IMR-90 (cell line): ENCODE measurements at regions not wholly inside any gene's neighbourhood (a gene's known extent, or its start where the extent isn't known, plus 50 kb on each side); places are given as distances from the start of the nearest gene placed in this dataset.

Experiments
- ATAC-seq: fragments of 200-7000 bp; cut with Tn5 transposase; 2 replicates; pipeline ENCODE4 v1.9.1; 2020; ENCODE audit warnings: low read depth, mild to moderate bottlenecking, moderate library complexity
- BruUV-seq: library from RNA; stranded (reverse); fragments of 400-500 nt; replicated peaks from 2 replicates; lab custom pipeline; 2021; lab: Mats Ljungman, UMichigan
- CTCF ChIA-PET: fragments of 300-600 bp; formaldehyde crosslinking; extraction: SDS; loops from one replicate; lab custom pipeline; 2021; ENCODE audit warnings: antibody characterized with exemption; lab: Yijun Ruan, JAX
- POLR2A ChIA-PET: fragments of 300-600 bp; sonication (Branson Sonifier 250); formaldehyde crosslinking; loops from one replicate; lab custom pipeline; 2022; ENCODE audit warnings: antibody characterized with exemption; ENCODE audit not compliant: unreplicated experiment; lab: Charles Lee
- DNase-seq: peaks from one replicate; pipeline ENCODE4 v3.0.0; 2013
- H2AFZ ChIP-seq: replicated peaks from 2 replicates; pipeline ENCODE3; 2013; ENCODE audit warnings: low read length, mild to moderate bottlenecking; ENCODE audit not compliant: poor library complexity
- H2AK5ac ChIP-seq: 2 replicates; pipeline ENCODE4 v1.6.1; 2013; ENCODE audit warnings: low read depth, low read length, inconsistent platforms
- H2AK9ac ChIP-seq: replicated peaks from 2 replicates; pipeline ENCODE3; 2013; ENCODE audit warnings: mild to moderate bottlenecking, low read depth, low read length, moderate library complexity; ENCODE audit not compliant: poor library complexity
- H2BK120ac ChIP-seq: 2 replicates; pipeline ENCODE4 v1.6.1; 2013; ENCODE audit warnings: low read depth, low read length, inconsistent platforms
- H2BK15ac ChIP-seq: 3 replicates; pipeline ENCODE4 v1.6.1; 2013; ENCODE audit warnings: low read depth, low read length, inconsistent platforms
- H2BK20ac ChIP-seq: 2 replicates; pipeline ENCODE4 v1.6.1; 2013; ENCODE audit warnings: low read depth, mild to moderate bottlenecking, inconsistent platforms, low read length, moderate library complexity
- H2BK5ac ChIP-seq: 2 replicates; pipeline ENCODE4 v1.6.1; 2013; ENCODE audit warnings: mild to moderate bottlenecking, low read depth, low read length, inconsistent platforms; ENCODE audit not compliant: poor library complexity, severe bottlenecking
- H3K14ac ChIP-seq: replicated peaks from 2 replicates; pipeline ENCODE4 v1.6.1; 2013; ENCODE audit warnings: low read depth, low read length, inconsistent platforms
- H3K18ac ChIP-seq: 2 replicates; pipeline ENCODE4 v1.6.1; 2013; ENCODE audit warnings: low read depth, low read length, control low read depth
- H3K23ac ChIP-seq: 2 replicates; pipeline ENCODE4 v1.6.1; 2013; ENCODE audit warnings: low read depth, low read length, inconsistent platforms
- H3K27ac ChIP-seq: 2 replicates; pipeline ENCODE4 v1.5.1; 2013; ENCODE audit warnings: mild to moderate bottlenecking, control low read depth, low read length; ENCODE audit not compliant: insufficient read depth
- H3K27me3 ChIP-seq: 2 replicates; pipeline ENCODE4 v1.6.1; 2013; ENCODE audit warnings: low read length; ENCODE audit not compliant: control insufficient read depth, insufficient read depth
- H3K36me3 ChIP-seq: 2 replicates; pipeline ENCODE4 v1.6.1; 2013; ENCODE audit warnings: low read length, mixed read lengths; ENCODE audit not compliant: control insufficient read depth, insufficient read depth
- H3K4ac ChIP-seq: 2 replicates; pipeline ENCODE4 v1.6.1; 2013; ENCODE audit warnings: low read depth, low read length, inconsistent platforms
- H3K4me1 ChIP-seq: 2 replicates; pipeline ENCODE4 v1.6.1; 2013; ENCODE audit warnings: low read length, mixed read lengths; ENCODE audit not compliant: control insufficient read depth, insufficient read depth
- H3K4me2 ChIP-seq: 2 replicates; pipeline ENCODE4 v1.6.1; 2013; ENCODE audit warnings: low read depth, mild to moderate bottlenecking, control low read depth, low read length, moderate library complexity
- H3K4me3 ChIP-seq: 2 replicates; pipeline ENCODE4 v1.5.1; 2013; ENCODE audit warnings: low read depth, mild to moderate bottlenecking, control low read depth, low read length, moderate library complexity; ENCODE audit not compliant: insufficient read depth
- H3K56ac ChIP-seq: 2 replicates; pipeline ENCODE4 v1.6.1; 2013; ENCODE audit warnings: low read length, inconsistent platforms; ENCODE audit not compliant: insufficient read depth; ENCODE audit errors: extremely low read depth
- H3K79me1 ChIP-seq, 2 experiments: 2 replicates each; pipeline ENCODE4 v1.6.1; 2013; ENCODE audit warnings: low read length in 2 of 2, inconsistent platforms in 1 of 2, low read depth in 1 of 2
- H3K9ac ChIP-seq: 2 replicates; pipeline ENCODE4 v1.6.1; 2013; ENCODE audit warnings: low read depth, low read length, control low read depth
- H3K9me1 ChIP-seq: 2 replicates; pipeline ENCODE4 v1.6.1; 2013; ENCODE audit warnings: low read length, inconsistent platforms; ENCODE audit not compliant: insufficient read depth
- H3K9me3 ChIP-seq: 2 replicates; pipeline ENCODE4 v1.6.1; 2013; ENCODE audit warnings: low read length; ENCODE audit not compliant: control insufficient read depth, insufficient read depth
- H4K20me1 ChIP-seq: 2 replicates; pipeline ENCODE4 v1.6.1; 2013; ENCODE audit warnings: low read length, inconsistent platforms; ENCODE audit not compliant: insufficient read depth
- H4K5ac ChIP-seq: 2 replicates; pipeline ENCODE4 v1.6.1; 2013; ENCODE audit warnings: mild to moderate bottlenecking, low read depth, low read length, control low read depth
- H4K8ac ChIP-seq, 2 experiments: 2 replicates each; pipeline ENCODE4 v1.6.1; 2013; ENCODE audit warnings: low read depth in 2 of 2, low read length in 2 of 2, control low read depth in 1 of 2, inconsistent platforms in 1 of 2
- H4K91ac ChIP-seq: 2 replicates; pipeline ENCODE4 v1.6.1; 2013; ENCODE audit warnings: low read depth, low read length, inconsistent platforms; ENCODE audit not compliant: insufficient read depth
- BHLHE40 ChIP-seq: fragments of 150-350 bp; IDR thresholded peaks from 2 replicates; pipeline ENCODE4 v1.6.1; 2016; ENCODE audit warnings: mild to moderate bottlenecking, low read depth, low read length
- FOS ChIP-seq: fragments of 150-350 bp; IDR thresholded peaks from 2 replicates; pipeline ENCODE4 v1.6.1; 2016; ENCODE audit warnings: low read depth, low read length
- NFE2L2 ChIP-seq: fragments of 150-350 bp; IDR thresholded peaks from 2 replicates; pipeline ENCODE4 v1.6.1; 2016; ENCODE audit warnings: low read depth, mild to moderate bottlenecking, low read length
- WGBS, 2 experiments: methylation state at CpG; one replicate each; pipeline versions ENCODE4 v1.1.5 to v1.1.7; 2013; ENCODE audit warnings: missing lambda C conversion rate in 2 of 2; ENCODE audit not compliant: insufficient read length in 1 of 2; ENCODE audit errors: extremely low coverage in 2 of 2; 5-methylcytosine and 5-hydroxymethylcytosine counted together
- dilution Hi-C: fragments of 300-500 bp; cut with HindIII; formaldehyde crosslinking; loops from one replicate; pipeline ENCODE4 v1.14.3; 2018; ENCODE audit warnings: low sequenced_read_pairs; ENCODE audit not compliant: unreplicated experiment
- in situ Hi-C: fragments of 300-500 bp; cut with MboI; formaldehyde crosslinking; loops from 3 replicates; pipeline ENCODE4 v1.14.3; 2019; ENCODE audit warnings: low sequenced_read_pairs, inconsistent platforms, mixed read lengths
- intact Hi-C: fragments of 100-400 bp; cut with micrococcal nuclease; formaldehyde crosslinking; loops from 2 replicates; pipeline ENCODE4 v1.10.0; 2022

GRCh38 chr12:30824311-30824710 lies 69.6 kb upstream of the CAPRIN2 start:
- TF ChIP-seq BHLHE40 = no peak
- no peak for TF ChIP-seq NFE2L2
- no peak for TF ChIP-seq FOS
- no peak overlapping the region for H2BK5ac ChIP-seq
- H3K4me2 ChIP-seq = no peak overlapping the region
- no peaks in the 10 kb centered on the region for H4K20me1 ChIP-seq
- H2BK20ac ChIP-seq = no peak overlapping the region
- in situ Hi-C loops = loop anchor here (25.0 kb wide), 2 partner anchors 512 to 1312 kb away; no protein-coding TSS in a partner anchor
- H2BK120ac ChIP-seq = no peak overlapping the region
- H3K4me1 ChIP-seq = peaks cover 3% of the 10 kb centered on the region; the same call in 1 of the 2 replicates
- WGBS, 2 experiments = no CpG with 5 or more reads among the region's 5 CpGs
- intact Hi-C loops = no loop called here
- ChIA-PET POLR2A (no interaction called here), CTCF (no interaction called here)
- no peak overlapping the region for H3K4ac ChIP-seq
- H3K36me3 ChIP-seq = no peaks in the 10 kb centered on the region
- no peak overlapping the region for H3K18ac ChIP-seq
- H3K27me3 ChIP-seq = peaks cover 25% of the 10 kb centered on the region
- no peak overlapping the region for H2AK5ac ChIP-seq
- DNase-seq = no peak
- peaks cover 3% of the 10 kb centered on the region; the same call in 1 of the 2 replicates for H3K9me1 ChIP-seq
- H3K9ac ChIP-seq = no peak overlapping the region
- H2BK15ac ChIP-seq = no peak overlapping the region
- H3K56ac ChIP-seq = no peak overlapping the region
- no peak overlapping the region for H3K4me3 ChIP-seq
- H3K27ac ChIP-seq = no peak overlapping the region
- no peak overlapping the region for H3K23ac ChIP-seq
- no peak overlapping the region for H4K8ac ChIP-seq
- H3K9me3 ChIP-seq = no peaks in the 10 kb centered on the region
- no peak overlapping the region for H4K91ac ChIP-seq
- ATAC-seq = no peak
- no peak overlapping the region for H4K5ac ChIP-seq
- dilution Hi-C loops = no loop called here
- H3K14ac ChIP-seq = no peak overlapping the region
- no TSS peak for BruUV-seq
- no peak overlapping the region for H2AFZ ChIP-seq
- H3K79me1 ChIP-seq = no peaks in the 10 kb centered on the region
- no peak overlapping the region for H2AK9ac ChIP-seq
